ENCODE measurements at regions not wholly inside any gene's neighbourhood (a gene's known extent, or its start where the extent isn't known, plus 50 kb on each side); places are given as distances from the start of the nearest gene placed in this dataset.
"Not testable (repeated sequence)": the region's sequence is repeated elsewhere in the genome, so short reads cannot be mapped to it uniquely, and the experiment has no call there.

DNA sequence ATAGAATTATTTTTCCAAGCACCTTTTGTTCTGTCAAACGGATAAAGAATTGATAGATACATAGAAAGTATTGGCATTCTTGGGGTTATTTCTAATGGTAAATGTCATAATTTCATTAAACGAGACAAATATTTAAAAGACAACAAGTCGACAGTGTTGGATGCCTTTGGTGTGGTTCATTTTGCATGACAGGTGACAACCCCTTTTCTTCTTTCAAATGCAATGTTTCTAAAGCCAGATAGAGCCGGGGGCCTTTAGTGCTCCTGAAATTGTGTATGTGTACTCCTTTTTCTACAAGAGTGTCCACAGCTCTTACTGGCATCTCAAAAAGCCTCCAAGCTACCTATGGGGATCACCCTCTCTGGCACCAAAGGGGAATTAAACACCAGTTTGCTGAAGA lies 350.8 kb upstream of the ID2 start:
- ChIA-PET POLR2A (ENCODE audit: low non-redundant PET) (no interaction called here), CTCF (no interaction called here)
- BruUV-seq (replicated peaks): no TSS peak
- H3K9me3 ChIP-seq (ENCODE audit: low read depth, low read length, poor library complexity, severe bottlenecking): no peaks in the 10 kb centered on the region
- TF ChIP-seq CTCF (conservative IDR thresholded peaks at IDR 0.05; ENCODE audit: low read depth, low read length) (no peak), EZH2 (IDR thresholded peaks at IDR 0.05; ENCODE audit: borderline replicate concordance, low read depth, low read length, poor library complexity, severe bottlenecking) (no peak)
- no peaks in the 10 kb centered on the region for H3K36me3 ChIP-seq (ENCODE audit: insufficient read depth, low read length, poor library complexity, severe bottlenecking)
- intact Hi-C loops (cut with micrococcal nuclease; ENCODE audit: unreplicated experiment): no loop called here
- no peaks in the 10 kb centered on the region for H3K27me3 ChIP-seq (replicated peaks; ENCODE audit: insufficient read depth, low read depth, low read length, poor library complexity)
- no peak overlapping the region for H3K4me3 ChIP-seq (ENCODE audit: low read depth, low read length, poor library complexity, severe bottlenecking)
- H3K27ac ChIP-seq (ENCODE audit: low read depth, low read length, poor library complexity, severe bottlenecking): no peak overlapping the region
- H3K4me1 ChIP-seq (ENCODE audit: insufficient read depth, low read length, poor library complexity, severe bottlenecking): peaks cover 8% of the 10 kb centered on the region
- DNase-seq (ENCODE audit: low spot score): no peak

- TF ChIP-seq CTCF (conservative IDR thresholded peaks at IDR 0.05; ENCODE audit: low read depth, low read length) (no peak), EZH2 (IDR thresholded peaks at IDR 0.05; ENCODE audit: borderline replicate concordance, low read depth, low read length, poor library complexity, severe bottlenecking) (no peak)
- H3K36me3 ChIP-seq (ENCODE audit: insufficient read depth, low read length, poor library complexity, severe bottlenecking): no peaks in the 10 kb centered on the region
Observed at GRCh38 chr2:8332646-8333045, 349.2 kb upstream of the ID2 start.

DNA sequence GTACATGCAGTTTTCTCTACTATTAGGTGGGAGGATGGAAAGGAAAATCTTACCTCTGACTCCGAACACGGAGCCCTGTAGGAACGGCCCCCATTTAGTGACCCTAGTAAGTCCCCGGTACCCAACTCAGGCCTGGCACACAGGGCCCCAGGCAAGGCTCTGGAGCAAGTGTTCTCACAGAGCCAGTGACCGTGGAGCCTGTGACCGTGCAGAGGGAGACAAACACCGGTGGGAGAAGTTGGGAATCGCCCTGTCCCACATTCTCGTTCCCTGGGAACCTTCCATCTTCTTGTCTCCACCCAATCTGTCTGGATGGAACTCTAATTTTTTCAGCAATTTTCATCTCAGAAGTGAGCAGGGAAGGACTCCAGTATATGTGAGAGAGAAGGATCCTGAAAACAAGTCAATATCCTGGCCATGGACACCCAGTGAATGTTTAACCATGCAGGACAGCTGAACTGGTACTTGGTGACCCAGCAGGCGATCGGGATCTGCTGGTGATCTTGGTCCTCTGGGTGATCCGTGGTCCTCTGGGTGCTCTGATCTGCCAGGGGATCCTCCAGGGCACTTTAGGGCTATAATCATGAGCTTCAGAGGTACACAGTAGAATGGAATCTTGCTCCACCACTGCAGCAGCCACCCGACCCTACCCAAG lies 348.6 kb upstream of the ID2 start:
- Histone ChIP-seq H3K36me3 (ENCODE audit: insufficient read depth, low read length, poor library complexity, severe bottlenecking) (no peaks in the 10 kb centered on the region), H3K27me3 (replicated peaks; ENCODE audit: insufficient read depth, low read depth, low read length, poor library complexity) (no peaks in the 10 kb centered on the region), H3K4me3 (ENCODE audit: low read depth, low read length, poor library complexity, severe bottlenecking) (no peak overlapping the region), H3K27ac (ENCODE audit: low read depth, low read length, poor library complexity, severe bottlenecking) (no peak overlapping the region), H3K9me3 (ENCODE audit: low read depth, low read length, poor library complexity, severe bottlenecking) (no peaks in the 10 kb centered on the region), H3K4me1 (ENCODE audit: insufficient read depth, low read length, poor library complexity, severe bottlenecking) (peaks cover 8% of the 10 kb centered on the region)
- intact Hi-C loops (cut with micrococcal nuclease; ENCODE audit: unreplicated experiment): no loop called here
- no peak for DNase-seq (ENCODE audit: low spot score)
- TF ChIP-seq CTCF (conservative IDR thresholded peaks at IDR 0.05; ENCODE audit: low read depth, low read length): no peak
- no peak for TF ChIP-seq EZH2 (IDR thresholded peaks at IDR 0.05; ENCODE audit: borderline replicate concordance, low read depth, low read length, poor library complexity, severe bottlenecking)
- BruUV-seq (replicated peaks): no TSS peak
- ChIA-PET CTCF (no interaction called here), POLR2A (ENCODE audit: low non-redundant PET) (no interaction called here)

More at GRCh38 chr2:8332646-8333045, 349.2 kb upstream of the ID2 start:
- no TSS peak for BruUV-seq (replicated peaks)
- POLR2A ChIA-PET (ENCODE audit: low non-redundant PET): no interaction called here
- Histone ChIP-seq H3K27me3 (replicated peaks; ENCODE audit: insufficient read depth, low read depth, low read length, poor library complexity) (no peaks in the 10 kb centered on the region), H3K4me3 (ENCODE audit: low read depth, low read length, poor library complexity, severe bottlenecking) (no peak overlapping the region), H3K27ac (ENCODE audit: low read depth, low read length, poor library complexity, severe bottlenecking) (no peak overlapping the region), H3K4me1 (ENCODE audit: insufficient read depth, low read length, poor library complexity, severe bottlenecking) (peaks cover 8% of the 10 kb centered on the region), H3K9me3 (ENCODE audit: low read depth, low read length, poor library complexity, severe bottlenecking) (no peaks in the 10 kb centered on the region)
- intact Hi-C loops (cut with micrococcal nuclease; ENCODE audit: unreplicated experiment): no loop called here
- no peak for DNase-seq (ENCODE audit: low spot score)
- CTCF ChIA-PET: no interaction called here

GRCh38 chr2:8333832-8334187 lies 348.0 kb upstream of the ID2 start:
- DNase-seq (ENCODE audit: low spot score); H3K4me1 ChIP-seq (ENCODE audit: insufficient read depth, low read length, poor library complexity, severe bottlenecking); intact Hi-C loops (cut with micrococcal nuclease; ENCODE audit: unreplicated experiment); H3K9me3 ChIP-seq (ENCODE audit: low read depth, low read length, poor library complexity, severe bottlenecking); CTCF ChIA-PET; POLR2A ChIA-PET (ENCODE audit: low non-redundant PET); H3K4me3 ChIP-seq (ENCODE audit: low read depth, low read length, poor library complexity, severe bottlenecking); H3K27ac ChIP-seq (ENCODE audit: low read depth, low read length, poor library complexity, severe bottlenecking); BruUV-seq (replicated peaks); H3K36me3 ChIP-seq (ENCODE audit: insufficient read depth, low read length, poor library complexity, severe bottlenecking); H3K27me3 ChIP-seq (replicated peaks; ENCODE audit: insufficient read depth, low read depth, low read length, poor library complexity): not testable (repeated sequence)
